Activated gamma-delta T cell treated with Interleukin-2 at 50 U/mL for 16 hours (primary cell): ENCODE measurements at regions not wholly inside any gene's neighbourhood (a gene's known extent, or its start where the extent isn't known, plus 50 kb on each side); places are given as distances from the start of the nearest gene placed in this dataset.

Experiments used
- DNase-seq: peaks from one replicate; pipeline ENCODE4 v3.0.0-alpha.2; 2020

DNA sequence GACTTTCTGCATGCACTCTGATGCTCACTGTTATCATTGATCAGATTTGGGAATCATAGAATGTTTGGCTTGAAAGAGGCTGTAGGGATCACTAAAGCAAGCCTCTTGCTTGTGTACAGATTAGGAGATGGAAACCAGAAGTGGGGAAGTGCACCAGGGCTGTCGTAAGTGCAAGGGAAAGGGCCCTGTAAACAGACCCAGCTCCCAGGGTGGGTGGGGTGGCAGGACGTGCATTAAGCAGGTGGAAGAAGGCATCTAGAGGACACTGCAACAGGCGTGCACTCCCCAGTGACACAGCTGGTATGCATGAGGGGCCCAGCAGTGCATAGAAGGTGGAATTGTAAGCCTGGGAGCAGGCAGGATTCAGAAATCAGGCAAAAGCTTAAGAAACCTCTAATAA lies 58.0 kb upstream of the SLC7A14 start:
- DNase-seq: no peak

DNA sequence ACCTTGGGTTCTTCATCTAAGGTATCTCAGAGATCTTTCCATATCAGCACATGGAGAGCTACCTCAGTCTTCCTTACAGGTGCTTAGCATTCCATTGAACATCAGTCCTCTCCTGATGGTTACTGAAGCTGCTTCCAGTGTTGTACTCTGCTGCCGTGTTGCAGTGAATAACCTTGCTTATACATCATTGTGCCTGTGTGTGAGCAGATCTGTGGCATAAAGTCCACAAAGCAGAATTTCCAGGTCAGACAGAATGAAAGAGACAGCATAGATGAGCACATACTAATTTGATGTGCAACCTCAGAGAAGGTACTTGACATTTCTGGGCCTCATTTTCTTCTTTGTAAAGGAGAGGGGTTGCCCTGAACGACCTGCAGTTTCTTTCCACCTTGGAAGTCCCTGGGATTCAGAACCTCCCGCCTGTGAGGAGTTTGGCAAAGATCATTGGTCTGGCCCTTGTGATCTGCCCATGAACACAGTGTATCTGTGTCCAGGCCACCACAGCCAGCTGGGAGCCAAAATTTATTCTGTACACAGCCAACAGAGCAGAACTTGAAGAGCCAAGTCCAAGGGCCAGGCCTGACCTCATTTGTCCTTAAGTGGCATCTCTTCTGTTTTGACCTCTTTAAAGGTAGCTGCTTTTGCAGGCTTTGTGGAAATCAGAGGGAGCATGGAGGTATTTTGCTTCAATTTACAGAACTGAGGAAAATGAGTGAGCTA lies 57.2 kb upstream of the SLC7A14 start:
- no peak for DNase-seq

DNA sequence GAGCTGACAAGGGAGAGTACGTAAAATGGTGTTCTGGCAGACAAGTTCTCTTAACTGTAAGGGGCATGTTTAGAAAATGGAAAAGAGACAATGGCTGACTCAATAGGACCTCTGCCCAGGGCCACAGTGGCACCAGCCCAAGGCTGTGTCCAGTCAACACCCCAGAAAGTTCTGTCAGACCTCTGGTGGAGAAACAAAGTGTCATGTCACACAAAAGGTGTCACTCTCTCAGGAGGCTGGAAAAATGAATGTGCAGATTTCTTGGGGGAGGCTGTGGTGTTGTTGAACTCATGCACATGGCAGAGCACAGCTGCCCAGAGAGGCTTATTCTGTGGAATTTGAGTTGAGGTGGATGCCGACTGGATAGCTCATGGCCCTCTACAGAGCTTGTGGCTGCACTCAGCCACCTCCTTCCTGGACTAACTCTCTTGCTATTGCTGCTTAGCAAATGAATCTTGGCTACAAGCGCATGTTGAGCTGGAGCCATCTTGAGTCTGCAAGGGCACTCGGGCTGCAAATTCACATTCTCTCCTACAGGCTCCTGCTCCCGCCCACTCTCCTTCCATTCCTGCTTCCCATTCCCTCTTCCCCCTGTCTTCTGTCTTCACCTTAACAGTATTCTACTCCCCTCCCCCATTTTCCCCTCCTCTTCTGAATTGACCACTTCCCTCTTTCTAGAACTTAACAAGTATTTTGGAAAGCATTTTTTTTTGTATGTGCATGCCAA lies 55.8 kb upstream of the SLC7A14 start:
- DNase-seq: no peak

DNA sequence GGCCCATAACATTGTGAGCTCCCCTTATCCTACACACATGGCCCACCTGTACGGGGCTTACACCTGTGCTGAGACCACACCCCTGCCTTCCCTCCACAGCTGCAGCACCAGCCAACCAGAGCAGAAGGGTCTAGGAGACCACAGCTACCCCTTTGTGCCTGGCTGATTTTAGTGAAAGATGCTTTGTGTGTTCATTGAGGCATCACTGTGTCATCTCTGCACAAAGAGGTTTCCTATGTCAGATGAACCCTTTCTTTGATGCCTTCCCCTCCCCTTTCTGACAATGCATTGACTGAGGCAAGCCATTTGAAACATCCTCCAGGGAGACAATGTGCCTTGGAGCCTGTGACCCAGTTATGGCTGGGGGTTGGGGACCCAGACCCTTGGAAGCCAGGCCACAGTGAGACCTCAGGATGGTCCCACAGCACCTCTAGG lies 54.9 kb upstream of the SLC7A14 start:
- no peak for DNase-seq

DNA sequence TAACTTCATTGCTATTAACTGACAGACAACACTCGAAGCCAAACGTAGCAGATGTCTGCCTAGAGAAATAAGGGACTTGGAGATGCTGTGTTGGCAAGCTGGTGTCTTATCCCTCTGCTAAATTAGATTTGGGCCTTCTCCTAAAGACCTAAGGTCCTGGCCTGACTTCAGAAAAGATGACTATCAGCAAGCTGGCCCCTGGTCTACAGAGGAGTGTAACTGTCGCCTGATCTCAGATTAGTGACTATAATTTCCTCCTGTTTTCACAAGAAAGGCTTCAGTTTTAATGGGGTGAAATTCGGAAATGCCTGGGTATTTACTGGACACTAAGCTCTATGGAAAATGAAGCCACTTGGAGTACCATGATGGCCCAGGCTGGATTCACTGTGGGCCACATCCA lies 53.1 kb upstream of the SLC7A14 start:
- no peak for DNase-seq

DNA sequence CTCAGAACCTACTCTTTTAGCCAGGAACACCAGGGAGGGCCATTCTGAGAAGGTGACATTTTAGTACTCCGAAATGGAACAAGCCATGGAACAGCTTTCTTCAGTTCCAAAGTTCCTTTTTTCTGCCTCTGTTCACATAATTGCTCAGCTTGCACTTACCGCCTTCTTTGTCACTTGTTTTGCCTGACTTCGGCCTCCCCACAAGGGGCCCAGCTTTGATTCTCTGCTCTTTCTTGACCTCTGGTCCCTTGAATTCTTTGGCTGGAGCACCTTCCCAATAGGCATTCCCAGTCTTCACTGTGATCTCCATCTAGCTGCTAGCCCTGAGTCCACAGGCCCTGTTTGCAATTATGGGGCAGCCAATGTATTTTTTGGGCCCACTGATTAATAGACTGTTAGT lies 51.4 kb upstream of the SLC7A14 start:
- DNase-seq: no peak

DNA sequence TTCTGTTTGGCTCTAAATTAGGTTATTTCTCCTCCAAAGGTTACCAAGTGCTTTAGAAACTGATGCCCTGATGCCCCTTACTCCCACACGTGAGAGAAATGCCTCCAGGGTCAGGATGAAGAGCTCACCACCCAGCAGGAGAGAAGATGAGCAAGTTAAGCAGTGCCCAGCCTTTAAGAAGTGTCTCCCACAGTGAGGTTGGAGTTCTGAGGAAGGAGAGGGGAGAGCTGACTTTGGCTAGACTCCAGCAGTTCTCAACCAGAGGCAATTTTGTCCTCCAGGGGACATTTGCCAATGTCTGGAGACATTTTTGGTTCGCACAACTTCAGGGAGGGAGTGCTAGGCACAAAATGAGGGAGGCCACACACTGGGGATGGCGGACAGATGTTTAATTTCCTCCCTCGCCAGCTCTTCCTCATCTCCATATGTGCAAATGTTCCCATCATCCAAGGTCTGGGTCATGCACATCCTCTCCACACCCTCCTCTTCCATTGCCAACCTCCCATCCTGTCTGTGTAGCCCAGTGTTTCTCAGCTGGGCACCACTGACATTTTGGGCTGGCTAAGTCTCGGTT lies 50.6 kb upstream of the SLC7A14 start:
- no peak for DNase-seq
